ENCODE measurements at regions not wholly inside any gene's neighbourhood (a gene's known extent, or its start where the extent isn't known, plus 50 kb on each side); places are given as distances from the start of the nearest gene placed in this dataset.

GRCh38 chr15:92224843-92225242, 168.8 kb upstream of the ST8SIA2 start:
- H2AFZ ChIP-seq: no peak overlapping the region
- no peaks in the 10 kb centered on the region for H3K79me2 ChIP-seq
- no peak overlapping the region for H3K4me3 ChIP-seq (ENCODE audit: low read depth, low read length)
- no peaks in the 10 kb centered on the region for H3K36me3 ChIP-seq (ENCODE audit: control insufficient read depth, insufficient read depth, low read length)
- no peak overlapping the region for H3K9ac ChIP-seq
- no peaks in the 10 kb centered on the region for H3K4me1 ChIP-seq
- H3K4me2 ChIP-seq (ENCODE audit: low read length): no peak overlapping the region
- TF ChIP-seq CTCF (IDR thresholded peaks at IDR 0.05): no peak
- H3K9me3 ChIP-seq (ENCODE audit: control insufficient read depth, low read length): no peaks in the 10 kb centered on the region
- H3K27ac ChIP-seq: no peak overlapping the region
- H3K27me3 ChIP-seq (ENCODE audit: control insufficient read depth, insufficient read depth, low read length): no peaks in the 10 kb centered on the region

DNA sequence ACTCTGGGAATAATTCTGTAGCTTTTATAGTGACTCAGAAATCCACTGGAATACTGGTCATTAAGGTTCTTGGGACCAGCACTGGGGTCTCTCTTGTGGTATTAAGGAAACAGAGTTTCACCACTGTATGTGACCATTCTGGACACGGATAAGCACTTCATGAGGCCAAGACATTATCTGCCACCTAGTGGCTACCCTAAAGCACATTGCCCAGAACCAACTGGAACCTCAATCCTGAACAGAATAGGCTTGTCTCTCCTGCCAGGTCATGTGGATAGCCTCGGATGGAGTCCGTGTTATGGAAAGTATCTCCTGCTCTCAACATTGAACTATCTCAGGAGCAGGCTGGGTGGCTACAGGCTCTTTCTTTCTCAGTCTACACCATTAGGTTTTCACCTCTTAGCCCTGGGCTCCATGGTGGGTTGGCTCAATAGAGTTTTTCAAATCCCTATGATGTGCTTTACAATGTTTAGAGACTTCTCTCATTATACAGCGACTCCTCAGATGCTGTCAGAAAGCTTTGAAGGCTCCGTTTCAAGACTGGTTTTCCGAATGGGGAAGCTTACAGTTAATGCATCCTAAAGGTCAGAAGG, 167.6 kb upstream of the ST8SIA2 start:
- no peak overlapping the region for H3K9ac ChIP-seq
- H3K27ac ChIP-seq: no peak overlapping the region
- no peak overlapping the region for H2AFZ ChIP-seq
- no peaks in the 10 kb centered on the region for H3K4me1 ChIP-seq
- H3K4me2 ChIP-seq (ENCODE audit: low read length): no peak overlapping the region
- no peak overlapping the region for H3K4me3 ChIP-seq (ENCODE audit: low read depth, low read length)
- no peaks in the 10 kb centered on the region for H3K79me2 ChIP-seq
- peak; percentile 56 for TF ChIP-seq CTCF (IDR thresholded peaks at IDR 0.05)
- H3K27me3 ChIP-seq (ENCODE audit: control insufficient read depth, insufficient read depth, low read length): no peaks in the 10 kb centered on the region
- no peaks in the 10 kb centered on the region for H3K9me3 ChIP-seq (ENCODE audit: control insufficient read depth, low read length)
- H3K36me3 ChIP-seq (ENCODE audit: control insufficient read depth, insufficient read depth, low read length): no peaks in the 10 kb centered on the region

GRCh38 chr15:92228830-92229229, 164.9 kb upstream of the ST8SIA2 start:
- Histone ChIP-seq H3K4me1 (no peaks in the 10 kb centered on the region), H3K27ac (no peak overlapping the region), H3K79me2 (no peaks in the 10 kb centered on the region), H3K36me3 (ENCODE audit: control insufficient read depth, insufficient read depth, low read length) (no peaks in the 10 kb centered on the region), H3K9ac (no peak overlapping the region), H3K4me2 (ENCODE audit: low read length) (no peak overlapping the region), H3K9me3 (ENCODE audit: control insufficient read depth, low read length) (no peaks in the 10 kb centered on the region), H2AFZ (no peak overlapping the region), H3K4me3 (ENCODE audit: low read depth, low read length) (no peak overlapping the region), H3K27me3 (ENCODE audit: control insufficient read depth, insufficient read depth, low read length) (no peaks in the 10 kb centered on the region)
- no peak for TF ChIP-seq CTCF (IDR thresholded peaks at IDR 0.05)

- no peaks in the 10 kb centered on the region for H3K79me2 ChIP-seq
- no peaks in the 10 kb centered on the region for H3K27me3 ChIP-seq (ENCODE audit: control insufficient read depth, insufficient read depth, low read length)
- no peaks in the 10 kb centered on the region for H3K36me3 ChIP-seq (ENCODE audit: control insufficient read depth, insufficient read depth, low read length)
- H3K4me2 ChIP-seq (ENCODE audit: low read length): no peak overlapping the region
- no peak overlapping the region for H3K9ac ChIP-seq
- no peak overlapping the region for H3K27ac ChIP-seq
- H3K4me1 ChIP-seq: no peaks in the 10 kb centered on the region
- no peak for TF ChIP-seq CTCF (IDR thresholded peaks at IDR 0.05)
- H3K9me3 ChIP-seq (ENCODE audit: control insufficient read depth, low read length): no peaks in the 10 kb centered on the region
- no peak overlapping the region for H2AFZ ChIP-seq
- no peak overlapping the region for H3K4me3 ChIP-seq (ENCODE audit: low read depth, low read length)
Observed at GRCh38 chr15:92231461-92231860, 162.2 kb upstream of the ST8SIA2 start.

GRCh38 chr15:92232317-92232716, 161.4 kb upstream of the ST8SIA2 start:
- no peak overlapping the region for H3K9ac ChIP-seq
- no peaks in the 10 kb centered on the region for H3K36me3 ChIP-seq (ENCODE audit: control insufficient read depth, insufficient read depth, low read length)
- no peak overlapping the region for H3K27ac ChIP-seq
- no peak overlapping the region for H2AFZ ChIP-seq
- H3K79me2 ChIP-seq: no peaks in the 10 kb centered on the region
- H3K27me3 ChIP-seq (ENCODE audit: control insufficient read depth, insufficient read depth, low read length): no peaks in the 10 kb centered on the region
- H3K9me3 ChIP-seq (ENCODE audit: control insufficient read depth, low read length): no peaks in the 10 kb centered on the region
- TF ChIP-seq CTCF (IDR thresholded peaks at IDR 0.05): no peak
- no peaks in the 10 kb centered on the region for H3K4me1 ChIP-seq
- no peak overlapping the region for H3K4me3 ChIP-seq (ENCODE audit: low read depth, low read length)
- no peak overlapping the region for H3K4me2 ChIP-seq (ENCODE audit: low read length)
